ENCODE measurements at regions not wholly inside any gene's neighbourhood (a gene's known extent, or its start where the extent isn't known, plus 50 kb on each side); places are given as distances from the start of the nearest gene placed in this dataset.

GRCh38 chr4:128517096-128517738, 229.6 kb upstream of the PGRMC2 start:
- H3K4me3 ChIP-seq (ENCODE audit: low read length), result no peak overlapping the region
- H3K27me3 ChIP-seq (ENCODE audit: control insufficient read depth, insufficient read depth, low read length), result no peaks in the 10 kb centered on the region
- no peaks in the 10 kb centered on the region for H3K9me3 ChIP-seq (ENCODE audit: control insufficient read depth, low read depth, low read length)
- peaks cover 19% of the 10 kb centered on the region for H3K4me1 ChIP-seq (ENCODE audit: control insufficient read depth, low read depth, low read length)
- no peak overlapping the region for H3K9ac ChIP-seq (ENCODE audit: low read length)
- H3K36me3 ChIP-seq (ENCODE audit: control insufficient read depth, low read depth, low read length), result no peaks in the 10 kb centered on the region
- H3K27ac ChIP-seq (ENCODE audit: low read length), result no peak overlapping the region

DNA sequence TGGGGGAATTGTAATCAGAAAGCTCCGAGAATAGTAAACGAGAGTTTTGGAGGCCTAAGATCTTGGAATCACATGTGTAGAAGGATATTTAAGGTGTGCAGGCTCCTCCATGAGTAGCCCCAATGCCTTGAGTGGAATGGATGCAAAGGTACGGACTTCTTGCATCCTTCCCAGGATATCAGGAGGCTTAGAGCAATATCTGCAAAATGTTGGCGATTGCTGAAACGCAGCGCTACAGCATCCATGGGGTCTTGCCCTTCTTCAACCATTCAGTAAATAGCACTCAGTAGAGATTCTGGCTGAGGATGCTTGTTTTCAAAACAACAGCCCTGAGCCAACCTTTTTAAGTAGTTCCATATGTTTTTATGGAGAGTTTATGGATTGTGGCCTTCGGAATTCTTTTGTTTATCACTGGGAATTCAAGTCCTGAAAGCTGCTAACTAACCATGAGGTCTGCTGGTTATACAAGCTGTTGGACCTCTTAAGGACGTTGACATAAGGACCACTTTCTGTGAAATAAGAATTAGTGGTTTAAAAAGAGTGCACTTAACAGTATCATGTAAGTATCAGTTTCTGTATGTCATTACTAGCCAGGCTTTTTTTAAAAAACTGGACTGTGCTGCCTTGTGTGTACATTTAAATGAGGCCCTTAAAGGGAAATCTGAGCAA, 228.8 kb upstream of the PGRMC2 start:
- Histone ChIP-seq H3K4me1 (ENCODE audit: control insufficient read depth, low read depth, low read length) (peaks cover 19% of the 10 kb centered on the region), H3K27me3 (ENCODE audit: control insufficient read depth, insufficient read depth, low read length) (no peaks in the 10 kb centered on the region), H3K9me3 (ENCODE audit: control insufficient read depth, low read depth, low read length) (no peaks in the 10 kb centered on the region), H3K9ac (ENCODE audit: low read length) (no peak overlapping the region), H3K36me3 (ENCODE audit: control insufficient read depth, low read depth, low read length) (no peaks in the 10 kb centered on the region), H3K27ac (ENCODE audit: low read length) (no peak overlapping the region), H3K4me3 (ENCODE audit: low read length) (no peak overlapping the region)

- Histone ChIP-seq H3K27me3 (ENCODE audit: control insufficient read depth, insufficient read depth, low read length) (no peaks in the 10 kb centered on the region), H3K27ac (ENCODE audit: low read length) (no peak overlapping the region), H3K4me1 (ENCODE audit: control insufficient read depth, low read depth, low read length) (peaks cover 19% of the 10 kb centered on the region), H3K9ac (ENCODE audit: low read length) (no peak overlapping the region), H3K36me3 (ENCODE audit: control insufficient read depth, low read depth, low read length) (no peaks in the 10 kb centered on the region), H3K4me3 (ENCODE audit: low read length) (no peak overlapping the region), H3K9me3 (ENCODE audit: control insufficient read depth, low read depth, low read length) (no peaks in the 10 kb centered on the region)
Measured at GRCh38 chr4:128513664-128514484, 226.3 kb upstream of the PGRMC2 start.

GRCh38 chr4:128512767-128513322, 225.2 kb upstream of the PGRMC2 start:
- no peak overlapping the region for H3K27ac ChIP-seq (ENCODE audit: low read length)
- H3K36me3 ChIP-seq (ENCODE audit: control insufficient read depth, low read depth, low read length), result no peaks in the 10 kb centered on the region
- no peak overlapping the region for H3K4me3 ChIP-seq (ENCODE audit: low read length)
- no peaks in the 10 kb centered on the region for H3K9me3 ChIP-seq (ENCODE audit: control insufficient read depth, low read depth, low read length)
- peaks cover 15% of the 10 kb centered on the region for H3K4me1 ChIP-seq (ENCODE audit: control insufficient read depth, low read depth, low read length)
- H3K9ac ChIP-seq (ENCODE audit: low read length), result no peak overlapping the region
- H3K27me3 ChIP-seq (ENCODE audit: control insufficient read depth, insufficient read depth, low read length), result no peaks in the 10 kb centered on the region

DNA sequence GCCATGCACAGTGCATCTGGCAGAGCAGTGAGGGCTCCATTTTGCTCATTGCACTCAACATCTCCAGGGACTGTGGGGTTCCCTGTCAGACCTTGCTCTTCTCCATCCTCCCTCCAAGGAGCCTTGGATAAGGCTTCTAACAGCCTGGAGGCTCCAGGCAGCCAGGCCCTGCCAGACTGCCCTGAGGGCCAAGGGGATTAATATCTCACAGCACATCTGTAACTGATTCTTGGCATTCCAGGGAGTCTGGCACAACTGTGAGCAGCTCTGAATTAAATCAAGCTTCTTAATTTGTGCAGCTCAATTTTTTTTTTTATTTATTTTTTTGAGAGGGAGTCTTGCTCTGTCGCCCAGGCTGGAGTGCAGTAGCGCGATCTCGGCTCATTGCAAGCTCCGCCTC, 224.5 kb upstream of the PGRMC2 start:
- Histone ChIP-seq H3K36me3 (ENCODE audit: control insufficient read depth, low read depth, low read length) (no peaks in the 10 kb centered on the region), H3K27ac (ENCODE audit: low read length) (no peak overlapping the region), H3K9ac (ENCODE audit: low read length) (no peak overlapping the region), H3K4me1 (ENCODE audit: control insufficient read depth, low read depth, low read length) (peaks cover 8% of the 10 kb centered on the region), H3K9me3 (ENCODE audit: control insufficient read depth, low read depth, low read length) (no peaks in the 10 kb centered on the region), H3K27me3 (ENCODE audit: control insufficient read depth, insufficient read depth, low read length) (no peaks in the 10 kb centered on the region), H3K4me3 (ENCODE audit: low read length) (no peak overlapping the region)

DNA sequence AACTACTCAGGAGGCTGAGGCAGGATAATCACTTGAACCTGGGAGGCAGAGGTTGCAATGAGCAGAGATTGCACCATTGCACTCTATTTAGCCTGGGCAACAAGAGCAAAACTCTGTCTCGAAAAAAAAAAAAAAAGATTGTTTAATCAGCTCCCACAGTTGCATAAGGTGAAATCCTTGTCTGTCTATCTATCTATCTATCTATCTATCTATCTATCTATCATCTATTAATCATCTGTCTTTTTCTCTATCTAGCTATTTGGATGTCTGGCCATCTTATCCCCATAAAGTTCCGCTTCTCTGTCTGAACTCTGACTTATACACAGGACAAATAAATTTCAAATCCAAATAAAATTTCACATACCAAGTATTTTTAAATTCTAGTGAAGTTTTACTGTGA, 223.2 kb upstream of the PGRMC2 start:
- Histone ChIP-seq H3K4me3 (ENCODE audit: low read length) (no peak overlapping the region), H3K27me3 (ENCODE audit: control insufficient read depth, insufficient read depth, low read length) (no peaks in the 10 kb centered on the region), H3K27ac (ENCODE audit: low read length) (no peak overlapping the region), H3K9ac (ENCODE audit: low read length) (no peak overlapping the region), H3K36me3 (ENCODE audit: control insufficient read depth, low read depth, low read length) (no peaks in the 10 kb centered on the region), H3K9me3 (ENCODE audit: control insufficient read depth, low read depth, low read length) (no peaks in the 10 kb centered on the region), H3K4me1 (ENCODE audit: control insufficient read depth, low read depth, low read length) (peaks cover 5% of the 10 kb centered on the region)

DNA sequence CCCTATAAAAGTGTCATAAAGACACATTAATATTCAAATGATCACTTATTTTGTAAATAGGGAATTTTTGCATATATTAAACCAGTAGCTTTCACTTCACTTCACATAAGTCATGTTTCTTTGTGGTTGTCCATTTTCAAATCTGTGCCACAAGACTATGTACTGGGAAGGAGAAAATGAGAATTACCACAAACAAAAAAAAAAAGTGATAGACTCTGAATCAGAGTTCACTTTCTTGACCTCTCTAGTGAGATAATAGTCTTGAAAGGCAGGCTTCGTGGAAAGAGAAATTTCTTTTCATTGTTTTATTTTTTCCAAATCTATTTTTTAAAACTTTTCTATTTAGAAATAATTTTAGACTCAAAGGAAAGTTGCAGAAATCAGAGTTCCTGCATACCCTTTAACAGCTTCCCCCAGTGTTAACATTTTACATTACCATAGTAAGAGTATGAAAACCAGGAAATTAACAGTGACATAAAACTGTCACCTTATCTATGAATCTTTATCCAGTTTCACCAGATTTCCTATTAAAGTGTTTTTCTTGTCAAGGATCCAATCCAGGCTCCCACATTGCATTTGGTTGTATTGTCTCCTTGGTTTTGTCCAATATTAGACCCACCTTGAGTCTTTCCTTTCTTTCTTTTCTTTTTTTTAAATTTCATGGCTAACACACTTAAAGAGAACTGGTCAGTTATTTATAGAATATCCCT, 215.4 kb upstream of the PGRMC2 start:
- Histone ChIP-seq H3K9ac (ENCODE audit: low read length) (no peak overlapping the region), H3K9me3 (ENCODE audit: control insufficient read depth, low read depth, low read length) (peaks cover 5% of the 10 kb centered on the region), H3K4me1 (ENCODE audit: control insufficient read depth, low read depth, low read length) (no peaks in the 10 kb centered on the region), H3K27me3 (ENCODE audit: control insufficient read depth, insufficient read depth, low read length) (no peaks in the 10 kb centered on the region), H3K36me3 (ENCODE audit: control insufficient read depth, low read depth, low read length) (no peaks in the 10 kb centered on the region), H3K4me3 (ENCODE audit: low read length) (no peak overlapping the region), H3K27ac (ENCODE audit: low read length) (no peak overlapping the region)

- H3K27me3 ChIP-seq (ENCODE audit: control insufficient read depth, insufficient read depth, low read length), result no peaks in the 10 kb centered on the region
- no peaks in the 10 kb centered on the region for H3K36me3 ChIP-seq (ENCODE audit: control insufficient read depth, low read depth, low read length)
Measured at GRCh38 chr4:128501239-128501638, 213.6 kb upstream of the PGRMC2 start.

GRCh38 chr4:128488055-128488705, 200.6 kb upstream of the PGRMC2 start:
- Histone ChIP-seq H3K9me3 (ENCODE audit: control insufficient read depth, low read depth, low read length) (no peaks in the 10 kb centered on the region), H3K9ac (ENCODE audit: low read length) (no peak overlapping the region), H3K27ac (ENCODE audit: low read length) (no peak overlapping the region), H3K4me3 (ENCODE audit: low read length) (no peak overlapping the region), H3K4me1 (ENCODE audit: control insufficient read depth, low read depth, low read length) (no peaks in the 10 kb centered on the region), H3K36me3 (ENCODE audit: control insufficient read depth, low read depth, low read length) (no peaks in the 10 kb centered on the region), H3K27me3 (ENCODE audit: control insufficient read depth, insufficient read depth, low read length) (no peaks in the 10 kb centered on the region)

More at GRCh38 chr4:128501239-128501638, 213.6 kb upstream of the PGRMC2 start:
- Histone ChIP-seq H3K4me3 (ENCODE audit: low read length) (no peak overlapping the region), H3K4me1 (ENCODE audit: control insufficient read depth, low read depth, low read length) (no peaks in the 10 kb centered on the region), H3K9ac (ENCODE audit: low read length) (no peak overlapping the region), H3K27ac (ENCODE audit: low read length) (no peak overlapping the region), H3K9me3 (ENCODE audit: control insufficient read depth, low read depth, low read length) (peaks cover 5% of the 10 kb centered on the region)

- no peak overlapping the region for H3K4me3 ChIP-seq (ENCODE audit: low read length)
- H3K36me3 ChIP-seq (ENCODE audit: control insufficient read depth, low read depth, low read length), result no peaks in the 10 kb centered on the region
- no peaks in the 10 kb centered on the region for H3K9me3 ChIP-seq (ENCODE audit: control insufficient read depth, low read depth, low read length)
- H3K27ac ChIP-seq (ENCODE audit: low read length), result no peak overlapping the region
- no peaks in the 10 kb centered on the region for H3K27me3 ChIP-seq (ENCODE audit: control insufficient read depth, insufficient read depth, low read length)
- no peaks in the 10 kb centered on the region for H3K4me1 ChIP-seq (ENCODE audit: control insufficient read depth, low read depth, low read length)
- H3K9ac ChIP-seq (ENCODE audit: low read length), result no peak overlapping the region
Measured at GRCh38 chr4:128484896-128485295, 197.3 kb upstream of the PGRMC2 start.

- H3K36me3 ChIP-seq (ENCODE audit: control insufficient read depth, low read depth, low read length), result no peaks in the 10 kb centered on the region
- H3K9ac ChIP-seq (ENCODE audit: low read length), result no peak overlapping the region
- H3K9me3 ChIP-seq (ENCODE audit: control insufficient read depth, low read depth, low read length), result no peaks in the 10 kb centered on the region
- no peak overlapping the region for H3K27ac ChIP-seq (ENCODE audit: low read length)
- H3K4me1 ChIP-seq (ENCODE audit: control insufficient read depth, low read depth, low read length), result no peaks in the 10 kb centered on the region
- no peaks in the 10 kb centered on the region for H3K27me3 ChIP-seq (ENCODE audit: control insufficient read depth, insufficient read depth, low read length)
- H3K4me3 ChIP-seq (ENCODE audit: low read length), result no peak overlapping the region
Measured at GRCh38 chr4:128483816-128484215, 196.2 kb upstream of the PGRMC2 start.
